22Rv1 (cell line): ENCODE measurements at regions not wholly inside any gene's neighbourhood (a gene's known extent, or its start where the extent isn't known, plus 50 kb on each side); places are given as distances from the start of the nearest gene placed in this dataset.

Source experiments
- ZFX ChIP-seq: fragments of 450-650 bp; IDR thresholded peaks from 2 replicates; pipeline ENCODE4 v1.6.1; 2017; ENCODE audit warnings: antibody characterized with exemption, borderline replicate concordance
- TF ChIP-seq, protein P1 (sequence below): fragments of 450-650 bp; IDR thresholded peaks from 2 replicates; pipeline ENCODE4 v1.5.1; 2017; ENCODE audit warnings: mild to moderate bottlenecking

DNA sequence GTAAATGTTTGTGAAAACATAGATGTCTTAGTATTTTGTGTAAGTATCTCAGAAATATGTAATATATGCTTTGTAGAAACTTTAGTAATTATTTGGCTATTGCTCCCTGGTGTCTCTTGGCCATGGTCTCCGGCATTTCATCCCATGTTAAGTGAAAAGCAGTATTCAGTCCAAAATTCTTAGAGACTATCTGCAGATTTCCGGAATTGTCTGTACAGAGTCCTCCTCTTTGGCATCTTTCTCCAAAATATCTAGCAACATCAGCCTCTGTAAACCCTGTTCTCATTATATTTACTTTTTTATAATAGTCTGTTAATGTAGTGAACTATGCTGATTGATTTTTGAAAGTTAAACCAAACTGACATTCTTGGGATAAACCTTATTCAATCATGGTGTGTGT lies 352.7 kb downstream of the ARPP21 start:
- TF ChIP-seq, protein P1, sequence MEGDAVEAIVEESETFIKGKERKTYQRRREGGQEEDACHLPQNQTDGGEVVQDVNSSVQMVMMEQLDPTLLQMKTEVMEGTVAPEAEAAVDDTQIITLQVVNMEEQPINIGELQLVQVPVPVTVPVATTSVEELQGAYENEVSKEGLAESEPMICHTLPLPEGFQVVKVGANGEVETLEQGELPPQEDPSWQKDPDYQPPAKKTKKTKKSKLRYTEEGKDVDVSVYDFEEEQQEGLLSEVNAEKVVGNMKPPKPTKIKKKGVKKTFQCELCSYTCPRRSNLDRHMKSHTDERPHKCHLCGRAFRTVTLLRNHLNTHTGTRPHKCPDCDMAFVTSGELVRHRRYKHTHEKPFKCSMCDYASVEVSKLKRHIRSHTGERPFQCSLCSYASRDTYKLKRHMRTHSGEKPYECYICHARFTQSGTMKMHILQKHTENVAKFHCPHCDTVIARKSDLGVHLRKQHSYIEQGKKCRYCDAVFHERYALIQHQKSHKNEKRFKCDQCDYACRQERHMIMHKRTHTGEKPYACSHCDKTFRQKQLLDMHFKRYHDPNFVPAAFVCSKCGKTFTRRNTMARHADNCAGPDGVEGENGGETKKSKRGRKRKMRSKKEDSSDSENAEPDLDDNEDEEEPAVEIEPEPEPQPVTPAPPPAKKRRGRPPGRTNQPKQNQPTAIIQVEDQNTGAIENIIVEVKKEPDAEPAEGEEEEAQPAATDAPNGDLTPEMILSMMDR = no peak
- TF ChIP-seq ZFX = no peak
